ENCODE measurements at regions not wholly inside any gene's neighbourhood (a gene's known extent, or its start where the extent isn't known, plus 50 kb on each side); places are given as distances from the start of the nearest gene placed in this dataset.

GRCh38 chr4:111230265-111230664 lies 607.4 kb upstream of the PITX2 start:
- TF ChIP-seq EZH2phosphoT487 (IDR thresholded peaks at IDR 0.05; ENCODE audit: low read depth, severe bottlenecking, unreplicated experiment), result no peak
- no peak for TF ChIP-seq CTCF (IDR thresholded peaks at IDR 0.05; ENCODE audit: poor library complexity)
- TF ChIP-seq EZH2 (IDR thresholded peaks at IDR 0.05; ENCODE audit: borderline replicate concordance), result no peak
